ENCODE measurements at regions not wholly inside any gene's neighbourhood (a gene's known extent, or its start where the extent isn't known, plus 50 kb on each side); places are given as distances from the start of the nearest gene placed in this dataset.

- H3K4me1 ChIP-seq: no peaks in the 10 kb centered on the region
- no peak for ATAC-seq
- TF ChIP-seq POLR2A (IDR thresholded peaks at IDR 0.05): no peak
- TF ChIP-seq CTCF (IDR thresholded peaks at IDR 0.05): no peak
- no peak overlapping the region for H3K4me3 ChIP-seq
- no peak overlapping the region for H3K27ac ChIP-seq
- 68 to 74% methylated on average over 7 to 14 of the region's 14 CpGs for WGBS, 2 donors
- no peaks in the 10 kb centered on the region for H3K27me3 ChIP-seq
- intact Hi-C loops (cut with DNase I): no loop called here
- DNase-seq: no peak
- no peaks in the 10 kb centered on the region for H3K36me3 ChIP-seq (replicated peaks in 1 of 2; ENCODE audit: insufficient read depth in 1 of 2, low read depth in 2 of 2)
- no peaks in the 10 kb centered on the region for H3K9me3 ChIP-seq
These were observed 55.7 kb downstream of the GLI2 start for GRCh38 chr2:120791243-120791961.

- intact Hi-C loops (cut with DNase I): no loop called here
- H3K4me3 ChIP-seq: no peak overlapping the region
- H3K9me3 ChIP-seq: no peaks in the 10 kb centered on the region
- TF ChIP-seq CTCF (IDR thresholded peaks at IDR 0.05) (no peak), POLR2A (IDR thresholded peaks at IDR 0.05) (no peak)
- ATAC-seq (no peak), DNase-seq (no peak)
- no peaks in the 10 kb centered on the region for H3K36me3 ChIP-seq (replicated peaks in 1 of 2; ENCODE audit: insufficient read depth in 1 of 2, low read depth in 2 of 2)
- no peaks in the 10 kb centered on the region for H3K4me1 ChIP-seq
- 57 to 62% methylated on average over 10 to 11 of the region's 11 CpGs for WGBS, 2 donors
- no peaks in the 10 kb centered on the region for H3K27me3 ChIP-seq
- no peak overlapping the region for H3K27ac ChIP-seq
These were observed 56.3 kb downstream of the GLI2 start for GRCh38 chr2:120791962-120792297.

GRCh38 chr2:120793682-120794403 is 58.2 kb downstream of the GLI2 start:
- DNase-seq: no peak
- Histone ChIP-seq H3K27ac (no peak overlapping the region), H3K4me3 (no peak overlapping the region), H3K27me3 (no peaks in the 10 kb centered on the region), H3K9me3 (no peaks in the 10 kb centered on the region), H3K4me1 (no peaks in the 10 kb centered on the region), H3K36me3 (replicated peaks in 1 of 2; ENCODE audit: insufficient read depth in 1 of 2, low read depth in 2 of 2) (no peaks in the 10 kb centered on the region)
- no peak for ATAC-seq
- intact Hi-C loops (cut with DNase I): no loop called here
- 82 to 84% methylated on average over 7 to 10 of the region's 10 CpGs for WGBS, 2 donors
- TF ChIP-seq POLR2A (IDR thresholded peaks at IDR 0.05) (no peak), CTCF (IDR thresholded peaks at IDR 0.05) (no peak)

GRCh38 chr2:120794716-120795115 is 59.0 kb downstream of the GLI2 start:
- Histone ChIP-seq H3K4me1 (no peaks in the 10 kb centered on the region), H3K4me3 (no peak overlapping the region), H3K27ac (no peak overlapping the region), H3K27me3 (no peaks in the 10 kb centered on the region), H3K9me3 (no peaks in the 10 kb centered on the region), H3K36me3 (replicated peaks in 1 of 2; ENCODE audit: insufficient read depth in 1 of 2, low read depth in 2 of 2) (no peaks in the 10 kb centered on the region)
- 83 to 86% methylated on average over 3 of the region's 3 CpGs for WGBS, 2 donors
- intact Hi-C loops (cut with DNase I): no loop called here
- DNase-seq (no peak), ATAC-seq (no peak)
- TF ChIP-seq CTCF (IDR thresholded peaks at IDR 0.05) (no peak), POLR2A (IDR thresholded peaks at IDR 0.05) (no peak)

GRCh38 chr2:120796094-120796493 is 60.4 kb downstream of the GLI2 start:
- intact Hi-C loops (cut with DNase I): no loop called here
- H3K4me3 ChIP-seq: no peak overlapping the region
- WGBS, 2 donors: 85 to 90% methylated on average over 7 of the region's 7 CpGs
- no peaks in the 10 kb centered on the region for H3K9me3 ChIP-seq
- no peaks in the 10 kb centered on the region for H3K4me1 ChIP-seq
- H3K36me3 ChIP-seq (replicated peaks in 1 of 2; ENCODE audit: insufficient read depth in 1 of 2, low read depth in 2 of 2): no peaks in the 10 kb centered on the region
- TF ChIP-seq CTCF (IDR thresholded peaks at IDR 0.05): no peak
- TF ChIP-seq POLR2A (IDR thresholded peaks at IDR 0.05): no peak
- DNase-seq (no peak), ATAC-seq (no peak)
- H3K27me3 ChIP-seq: no peaks in the 10 kb centered on the region
- H3K27ac ChIP-seq: no peak overlapping the region
